K562 (cell line): ENCODE measurements at regions not wholly inside any gene's neighbourhood (a gene's known extent, or its start where the extent isn't known, plus 50 kb on each side); places are given as distances from the start of the nearest gene placed in this dataset.

Source experiments
- ATAC-seq: fragments of 200-7000 bp; cut with Tn5 transposase; 3 replicates; pipeline ENCODE4 v1.9.1; 2020; ENCODE audit warnings: moderate library complexity
- BruUV-seq: library from RNA; stranded (reverse); fragments of 400-500 nt; replicated peaks from 2 replicates; lab custom pipeline; 2021; lab: Mats Ljungman, UMichigan
- CTCF ChIA-PET: fragments of 300-600 bp; formaldehyde crosslinking; extraction: SDS; loops from one replicate; lab custom pipeline; 2021; ENCODE audit warnings: low intra/inter-chr PET ratio; lab: Yijun Ruan, JAX
- POLR2A ChIA-PET: fragments of 300-600, 350-650 bp; sonication (Branson Sonifier 250); formaldehyde crosslinking; extraction: SDS; loops from one replicate; lab custom pipeline; 2021; ENCODE audit warnings: antibody characterized with exemption, inconsistent platforms; lab: Yijun Ruan, JAX
- DNase-seq, 4 experiments: peaks; one replicate each; pipeline versions ENCODE4 v3.0.0 to v3.0.0-alpha.2; 2011 to 2018; ENCODE audit warnings: low spot score in 3 of 4, mixed read lengths in 3 of 4; ENCODE audit errors: extremely low read depth in 1 of 4
- FAIRE-seq: peaks from 2 replicates; lab custom pipeline; 2011; peaks lifted over from hg19 to GRCh38; lab: Jason Lieb, UNC
- H2AFZ ChIP-seq: 2 replicates; pipeline ENCODE4 v1.6.0; 2011; ENCODE audit warnings: low read depth, low read length, control low read depth, inconsistent platforms
- H3K27ac ChIP-seq: fragments of 200-600 bp; 3 replicates; pipeline ENCODE4 v1.8.0; 2011; ENCODE audit warnings: low read depth, mild to moderate bottlenecking, control low read depth, inconsistent platforms, low read length, moderate library complexity, mixed read lengths; ENCODE audit errors: extremely low read depth
- H3K27me3 ChIP-seq, 2 experiments: fragments of 300-600 bp in 1 of 2; 2 replicates in 1 of 2; 3 replicates in 1 of 2; pipeline versions ENCODE4 v1.6.0 to v1.8.0; 2011; ENCODE audit warnings: inconsistent platforms in 2 of 2, low read length in 2 of 2, mild to moderate bottlenecking in 1 of 2, mixed read lengths in 1 of 2, moderate library complexity in 1 of 2; ENCODE audit not compliant: control insufficient read depth in 2 of 2, insufficient read depth in 2 of 2
- H3K36me3 ChIP-seq: fragments of 300-600 bp; 3 replicates; pipeline ENCODE4 v1.8.0; 2011; ENCODE audit warnings: mild to moderate bottlenecking, low read length, inconsistent platforms; ENCODE audit not compliant: control insufficient read depth, insufficient read depth
- H3K4me1 ChIP-seq, 2 experiments: fragments of 200-600 bp in 1 of 2; replicated peaks in 1 of 2; 2 replicates in 1 of 2; 3 replicates in 1 of 2; pipeline versions ENCODE4 v1.5.1 to v1.8.0; 2011; ENCODE audit warnings: inconsistent platforms in 2 of 2, low read length in 2 of 2, mild to moderate bottlenecking in 1 of 2, mixed read lengths in 1 of 2, moderate library complexity in 1 of 2; ENCODE audit not compliant: control insufficient read depth in 2 of 2, insufficient read depth in 2 of 2
- H3K4me2 ChIP-seq: 2 replicates; pipeline ENCODE4 v1.6.1; 2011; ENCODE audit warnings: low read length, control low read depth, inconsistent platforms, mixed read lengths; ENCODE audit not compliant: insufficient read depth
- H3K4me3 ChIP-seq: fragments of 200-600 bp; sonication (generic), shearing (Covaris generic); 2 replicates; pipeline ENCODE4 v1.5.1; 2016; ENCODE audit warnings: control low read depth, inconsistent platforms
- H3K79me2 ChIP-seq: fragments of 200-600 bp; 3 replicates; pipeline ENCODE4 v1.8.0; 2011; ENCODE audit warnings: low read length, inconsistent platforms; ENCODE audit not compliant: control insufficient read depth, insufficient read depth
- H3K9ac ChIP-seq, 2 experiments: 2 replicates each; pipeline versions ENCODE4 v1.6.0 to v1.6.1; 2011; ENCODE audit warnings: low read depth in 2 of 2, low read length in 2 of 2, control low read depth in 1 of 2, inconsistent platforms in 1 of 2, mild to moderate bottlenecking in 1 of 2, mixed read lengths in 1 of 2; ENCODE audit not compliant: insufficient read depth in 1 of 2
- H3K9me1 ChIP-seq: one replicate; pipeline ENCODE4 v1.6.0; 2011; ENCODE audit warnings: inconsistent platforms, mild to moderate bottlenecking, low read length, moderate library complexity; ENCODE audit not compliant: control insufficient read depth, insufficient read depth
- H3K9me3 ChIP-seq: replicated peaks from 2 replicates; pipeline ENCODE4 v1.5.1; 2011; ENCODE audit warnings: low read depth, low read length, inconsistent platforms; ENCODE audit not compliant: control insufficient read depth, insufficient read depth
- H4K20me1 ChIP-seq: replicated peaks from 2 replicates; pipeline ENCODE4 v1.6.1; 2011; ENCODE audit warnings: low read length, inconsistent platforms, mixed read lengths; ENCODE audit not compliant: control insufficient read depth, insufficient read depth
- CLOCK ChIP-seq: fragments of 250-450 bp; sonication (Bioruptor Pico); IDR thresholded peaks from 2 replicates; pipeline ENCODE4 v1.4.0; 2020; ENCODE audit warnings: mild to moderate bottlenecking, moderate library complexity, borderline replicate concordance
- HIVEP1 ChIP-seq: fragments of 250-450 bp; sonication (Bioruptor Pico); IDR thresholded peaks from 2 replicates; pipeline ENCODE4 v1.4.0; 2020; ENCODE audit warnings: mild to moderate bottlenecking
- NEUROD1 ChIP-seq: fragments of 150-350 bp; IDR thresholded peaks from 2 replicates; pipeline ENCODE4 v1.6.1; 2014; ENCODE audit warnings: borderline replicate concordance, low read length, low read depth; ENCODE audit not compliant: partially characterized antibody
- NFATC3 ChIP-seq: fragments of 450-650 bp; IDR thresholded peaks from 2 replicates; pipeline ENCODE4 v1.6.1; 2017; ENCODE audit warnings: mild to moderate bottlenecking
- POLR2B ChIP-seq: fragments of 450-650 bp; IDR thresholded peaks from 2 replicates; pipeline ENCODE4 v1.6.1; 2018; ENCODE audit warnings: low read depth; ENCODE audit not compliant: partially characterized antibody
- RUNX1 ChIP-seq: sonication (generic); IDR thresholded peaks from 2 replicates; pipeline ENCODE4 v1.6.1; 2016; ENCODE audit warnings: antibody characterized with exemption, low read depth
- SMAD2 ChIP-seq: fragments of 150-350 bp; IDR thresholded peaks from 2 replicates; pipeline ENCODE4 v1.6.1; 2014; ENCODE audit warnings: low read depth, mild to moderate bottlenecking, low read length
- SPI1 ChIP-seq: IDR thresholded peaks from 2 replicates; pipeline ENCODE4 v1.6.1; 2011; ENCODE audit warnings: low read depth, low read length, control low read depth, borderline replicate concordance
- ZNF124 ChIP-seq: sonication (generic); formaldehyde crosslinking; IDR thresholded peaks from 2 replicates; pipeline ENCODE4 v1.8.1; 2022; ENCODE audit warnings: missing genetic modification reagents
- ZNF197 ChIP-seq: fragments of 200-800 bp; sonication (Bioruptor generic); IDR thresholded peaks from 2 replicates; pipeline ENCODE4 v1.6.1; 2016; ENCODE audit warnings: low read depth, missing genetic modification characterization, missing compliant biosample characterization
- ZNF347 ChIP-seq: fragments of 450-650 bp; formaldehyde crosslinking; IDR thresholded peaks from 2 replicates; pipeline ENCODE4 v1.4.0; 2020; ENCODE audit warnings: low read depth, mild to moderate bottlenecking, moderate library complexity
- ZNF696 ChIP-seq: fragments of 250-450 bp; sonication (Bioruptor Pico); conservative IDR thresholded peaks from 2 replicates; pipeline ENCODE4 v1.4.0; 2020; ENCODE audit warnings: mild to moderate bottlenecking, moderate library complexity
- in situ Hi-C: fragments of 300-500 bp; cut with MboI; formaldehyde crosslinking; loops from 4 replicates; pipeline ENCODE4 v1.15.0; 2018; ENCODE audit warnings: inconsistent platforms, mixed read lengths
- intact Hi-C: fragments of 100-400 bp; cut with micrococcal nuclease; formaldehyde crosslinking; loops from 2 replicates; pipeline ENCODE4 v1.14.2; 2022
- TF ChIP-seq, protein P1 (sequence below): sonication (generic); formaldehyde crosslinking; IDR thresholded peaks from 2 replicates; pipeline ENCODE4 v1.4.0; 2020; ENCODE audit warnings: mild to moderate bottlenecking, missing genetic modification reagents
- TF ChIP-seq, protein P2 (sequence below), 2 experiments: IDR thresholded peaks; 2 replicates each; pipeline ENCODE4 v1.6.1; 2011; ENCODE audit warnings: borderline replicate concordance in 1 of 2, control low read depth in 1 of 2, low read depth in 1 of 2, low read length in 1 of 2, mild to moderate bottlenecking in 1 of 2, mixed read lengths in 1 of 2, moderate library complexity in 1 of 2; ENCODE audit not compliant: insufficient read depth in 1 of 2, insufficient read length in 1 of 2, poor library complexity in 1 of 2, severe bottlenecking in 1 of 2; ENCODE audit errors: extremely low read depth in 1 of 2
- TF ChIP-seq, protein P3 (sequence below): fragments of 450-650 bp; formaldehyde crosslinking; IDR thresholded peaks from 2 replicates; pipeline ENCODE4 v1.4.0; 2020; ENCODE audit warnings: mild to moderate bottlenecking, mixed read lengths

- no peak for TF ChIP-seq SPI1
- TF ChIP-seq HIVEP1 (CRISPR knock-in tag): no peak
- TF ChIP-seq NFATC3: no peak
- TF ChIP-seq SMAD2: no peak
- TF ChIP-seq, protein P1, sequence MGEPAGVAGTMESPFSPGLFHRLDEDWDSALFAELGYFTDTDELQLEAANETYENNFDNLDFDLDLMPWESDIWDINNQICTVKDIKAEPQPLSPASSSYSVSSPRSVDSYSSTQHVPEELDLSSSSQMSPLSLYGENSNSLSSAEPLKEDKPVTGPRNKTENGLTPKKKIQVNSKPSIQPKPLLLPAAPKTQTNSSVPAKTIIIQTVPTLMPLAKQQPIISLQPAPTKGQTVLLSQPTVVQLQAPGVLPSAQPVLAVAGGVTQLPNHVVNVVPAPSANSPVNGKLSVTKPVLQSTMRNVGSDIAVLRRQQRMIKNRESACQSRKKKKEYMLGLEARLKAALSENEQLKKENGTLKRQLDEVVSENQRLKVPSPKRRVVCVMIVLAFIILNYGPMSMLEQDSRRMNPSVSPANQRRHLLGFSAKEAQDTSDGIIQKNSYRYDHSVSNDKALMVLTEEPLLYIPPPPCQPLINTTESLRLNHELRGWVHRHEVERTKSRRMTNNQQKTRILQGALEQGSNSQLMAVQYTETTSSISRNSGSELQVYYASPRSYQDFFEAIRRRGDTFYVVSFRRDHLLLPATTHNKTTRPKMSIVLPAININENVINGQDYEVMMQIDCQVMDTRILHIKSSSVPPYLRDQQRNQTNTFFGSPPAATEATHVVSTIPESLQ (CRISPR knock-in tag): no peak
- no peak for TF ChIP-seq ZNF124 (CRISPR knock-in tag)
Observed at GRCh38 chr4:138404801-138405200, 162.7 kb upstream of the SLC7A11 start (continued).

DNA sequence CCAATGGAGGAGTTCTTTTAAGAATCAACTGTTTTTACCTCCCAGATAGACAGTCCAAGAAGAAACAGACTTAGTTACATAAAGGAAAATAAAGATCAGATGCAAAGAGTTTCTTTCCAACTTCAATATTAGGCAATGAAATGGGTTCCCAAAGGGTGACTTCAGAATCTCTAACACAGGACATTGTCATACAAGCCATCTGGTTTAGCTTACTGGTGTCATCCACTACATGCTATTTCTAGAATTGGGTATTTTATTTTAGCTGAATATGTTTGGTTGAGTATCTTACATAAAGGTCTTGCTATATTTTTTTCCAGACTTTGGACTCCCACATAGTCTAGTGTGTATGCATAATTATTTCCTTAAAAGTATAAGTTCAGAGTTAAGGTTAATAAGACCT, 162.1 kb upstream of the SLC7A11 start:
- CTCF ChIA-PET: no interaction called here
- H3K9me1 ChIP-seq: no peaks in the 10 kb centered on the region
- H3K27me3 ChIP-seq: no peaks in the 10 kb centered on the region
- no peak overlapping the region for H3K4me2 ChIP-seq
- 0 out of 5 replicates have a peak, but pooled peaks cover 0 to 13% of the 10 kb centered on the region in 2 experiments for H3K4me1 ChIP-seq
- no peak overlapping the region for H3K9ac ChIP-seq
- no peaks in the 10 kb centered on the region for H3K79me2 ChIP-seq
- no peaks in the 10 kb centered on the region for H3K9me3 ChIP-seq
- in situ Hi-C loops: no loop called here
- H4K20me1 ChIP-seq: no peaks in the 10 kb centered on the region
- intact Hi-C loops: no loop called here
- H2AFZ ChIP-seq: no peak overlapping the region
- ATAC-seq (no peak), FAIRE-seq (no peak), DNase-seq (no peak)
- no TSS peak for BruUV-seq
- POLR2A ChIA-PET: no interaction called here
- no peak overlapping the region for H3K27ac ChIP-seq
- H3K36me3 ChIP-seq: no peaks in the 10 kb centered on the region
- no peak overlapping the region for H3K4me3 ChIP-seq
- TF ChIP-seq, protein P2, sequence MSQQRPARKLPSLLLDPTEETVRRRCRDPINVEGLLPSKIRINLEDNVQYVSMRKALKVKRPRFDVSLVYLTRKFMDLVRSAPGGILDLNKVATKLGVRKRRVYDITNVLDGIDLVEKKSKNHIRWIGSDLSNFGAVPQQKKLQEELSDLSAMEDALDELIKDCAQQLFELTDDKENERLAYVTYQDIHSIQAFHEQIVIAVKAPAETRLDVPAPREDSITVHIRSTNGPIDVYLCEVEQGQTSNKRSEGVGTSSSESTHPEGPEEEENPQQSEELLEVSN (IDR thresholded peaks at IDR 0.05; ENCODE audit: borderline replicate concordance in 1 of 2, extremely low read depth in 1 of 2, insufficient read depth in 1 of 2, insufficient read length in 1 of 2, low read depth in 1 of 2, low read length in 1 of 2, poor library complexity in 1 of 2, severe bottlenecking in 1 of 2): no peak
- TF ChIP-seq SMAD2: no peak
- no peak for TF ChIP-seq NEUROD1
- TF ChIP-seq ZNF696 (CRISPR knock-in tag): no peak
- TF ChIP-seq, protein P3, sequence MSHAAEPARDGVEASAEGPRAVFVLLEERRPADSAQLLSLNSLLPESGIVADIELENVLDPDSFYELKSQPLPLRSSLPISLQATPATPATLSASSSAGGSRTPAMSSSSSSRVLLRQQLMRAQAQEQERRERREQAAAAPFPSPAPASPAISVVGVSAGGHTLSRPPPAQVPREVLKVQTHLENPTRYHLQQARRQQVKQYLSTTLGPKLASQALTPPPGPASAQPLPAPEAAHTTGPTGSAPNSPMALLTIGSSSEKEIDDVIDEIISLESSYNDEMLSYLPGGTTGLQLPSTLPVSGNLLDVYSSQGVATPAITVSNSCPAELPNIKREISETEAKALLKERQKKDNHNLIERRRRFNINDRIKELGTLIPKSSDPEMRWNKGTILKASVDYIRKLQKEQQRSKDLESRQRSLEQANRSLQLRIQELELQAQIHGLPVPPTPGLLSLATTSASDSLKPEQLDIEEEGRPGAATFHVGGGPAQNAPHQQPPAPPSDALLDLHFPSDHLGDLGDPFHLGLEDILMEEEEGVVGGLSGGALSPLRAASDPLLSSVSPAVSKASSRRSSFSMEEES (CRISPR knock-in tag): no peak
- TF ChIP-seq RUNX1: no peak
- TF ChIP-seq ZNF347 (CRISPR knock-in tag): no peak
- no peak for TF ChIP-seq CLOCK
- no peak for TF ChIP-seq ZNF197
- no peak for TF ChIP-seq POLR2B
